ENCODE measurements at regions not wholly inside any gene's neighbourhood (a gene's known extent, or its start where the extent isn't known, plus 50 kb on each side); places are given as distances from the start of the nearest gene placed in this dataset.

DNA sequence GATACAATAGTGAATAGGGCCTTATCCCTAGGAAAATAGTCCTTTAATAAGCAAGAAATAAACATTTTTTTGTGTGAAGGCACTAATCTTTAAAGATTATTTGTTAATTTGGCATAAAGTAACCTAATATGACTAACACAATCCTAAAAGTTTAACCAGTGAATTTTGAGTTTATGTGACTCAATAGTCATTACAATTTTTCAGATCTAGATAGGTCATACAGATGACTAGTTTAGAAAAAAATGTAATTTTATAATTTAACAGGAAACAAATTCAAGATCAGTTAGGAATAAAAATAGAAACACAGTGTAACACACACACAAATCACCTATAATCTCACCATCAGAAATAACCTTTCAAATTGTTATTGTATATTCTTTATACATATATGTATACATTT lies 620.7 kb upstream of the ALCAM start:
- Mint-ChIP-seq H3K4me3 (ENCODE audit: unreplicated experiment) (no peak overlapping the region), H3K36me3 (ENCODE audit: low read depth) (no peaks in the 10 kb centered on the region), H3K27ac (ENCODE audit: unreplicated experiment) (no peak overlapping the region), H3K4me1 (ENCODE audit: low read depth) (peaks cover 4% of the 10 kb centered on the region), H3K9me3 (ENCODE audit: low read depth) (peaks cover 9% of the 10 kb centered on the region), H3K27me3 (ENCODE audit: low read depth) (no peaks in the 10 kb centered on the region)
- TF ChIP-seq, protein P1, sequence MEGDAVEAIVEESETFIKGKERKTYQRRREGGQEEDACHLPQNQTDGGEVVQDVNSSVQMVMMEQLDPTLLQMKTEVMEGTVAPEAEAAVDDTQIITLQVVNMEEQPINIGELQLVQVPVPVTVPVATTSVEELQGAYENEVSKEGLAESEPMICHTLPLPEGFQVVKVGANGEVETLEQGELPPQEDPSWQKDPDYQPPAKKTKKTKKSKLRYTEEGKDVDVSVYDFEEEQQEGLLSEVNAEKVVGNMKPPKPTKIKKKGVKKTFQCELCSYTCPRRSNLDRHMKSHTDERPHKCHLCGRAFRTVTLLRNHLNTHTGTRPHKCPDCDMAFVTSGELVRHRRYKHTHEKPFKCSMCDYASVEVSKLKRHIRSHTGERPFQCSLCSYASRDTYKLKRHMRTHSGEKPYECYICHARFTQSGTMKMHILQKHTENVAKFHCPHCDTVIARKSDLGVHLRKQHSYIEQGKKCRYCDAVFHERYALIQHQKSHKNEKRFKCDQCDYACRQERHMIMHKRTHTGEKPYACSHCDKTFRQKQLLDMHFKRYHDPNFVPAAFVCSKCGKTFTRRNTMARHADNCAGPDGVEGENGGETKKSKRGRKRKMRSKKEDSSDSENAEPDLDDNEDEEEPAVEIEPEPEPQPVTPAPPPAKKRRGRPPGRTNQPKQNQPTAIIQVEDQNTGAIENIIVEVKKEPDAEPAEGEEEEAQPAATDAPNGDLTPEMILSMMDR (IDR thresholded peaks at IDR 0.05) = no peak
- no peak for DNase-seq (ENCODE audit: low spot score)

DNA sequence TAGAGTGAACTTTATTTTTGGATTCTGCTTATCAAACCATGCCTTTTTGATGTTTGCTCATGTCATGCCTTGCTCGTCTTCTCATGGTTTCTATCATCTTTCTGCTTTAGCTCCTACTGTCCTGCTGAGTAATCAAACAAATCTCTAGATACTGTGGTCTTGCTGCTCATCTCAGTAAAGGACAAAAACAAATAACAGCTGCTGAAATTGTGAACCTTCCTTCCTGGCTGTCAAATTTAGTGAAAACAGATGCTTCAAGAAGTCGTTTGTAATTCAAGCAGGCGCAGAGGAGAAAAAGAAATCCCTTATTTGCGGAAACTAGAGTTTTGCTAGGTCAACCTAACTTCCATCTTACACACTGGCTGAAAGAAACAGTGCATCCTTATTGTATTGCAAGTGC lies 616.1 kb upstream of the ALCAM start:
- H3K27ac Mint-ChIP-seq (ENCODE audit: unreplicated experiment) = no peak overlapping the region
- no peaks in the 10 kb centered on the region for H3K27me3 Mint-ChIP-seq (ENCODE audit: low read depth)
- peaks cover 9% of the 10 kb centered on the region for H3K9me3 Mint-ChIP-seq (ENCODE audit: low read depth)
- peaks cover 13% of the 10 kb centered on the region for H3K4me1 Mint-ChIP-seq (ENCODE audit: low read depth)
- no peak overlapping the region for H3K4me3 Mint-ChIP-seq (ENCODE audit: unreplicated experiment)
- TF ChIP-seq, protein P1 (IDR thresholded peaks at IDR 0.05) = no peak
- no peaks in the 10 kb centered on the region for H3K36me3 Mint-ChIP-seq (ENCODE audit: low read depth)
- DNase-seq (ENCODE audit: low spot score) = no peak

DNA sequence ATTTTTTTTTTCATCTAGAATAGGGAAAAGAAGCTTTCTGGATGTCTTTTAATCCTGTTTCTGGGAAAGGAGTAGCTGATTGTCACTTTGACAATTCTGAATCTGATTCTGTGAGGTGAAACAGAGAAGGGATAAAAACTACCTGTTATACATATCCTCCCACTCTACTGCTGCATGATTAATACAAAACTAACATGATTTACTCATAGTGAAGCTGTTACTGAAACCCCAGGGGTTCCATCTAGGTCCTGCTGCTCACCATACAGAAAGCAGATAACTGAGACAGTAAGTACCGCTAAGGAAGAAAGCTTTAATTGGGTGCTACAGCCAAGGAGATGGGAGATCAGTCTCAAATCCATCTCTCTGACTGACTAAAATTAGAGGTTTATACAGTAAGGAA lies 610.9 kb upstream of the ALCAM start:
- Mint-ChIP-seq H3K27me3 (ENCODE audit: low read depth) (no peaks in the 10 kb centered on the region), H3K4me3 (ENCODE audit: unreplicated experiment) (no peak overlapping the region), H3K36me3 (ENCODE audit: low read depth) (peaks cover 5% of the 10 kb centered on the region), H3K9me3 (ENCODE audit: low read depth) (peaks cover 22% of the 10 kb centered on the region), H3K4me1 (ENCODE audit: low read depth) (peaks cover 15% of the 10 kb centered on the region), H3K27ac (ENCODE audit: unreplicated experiment) (peak overlapping the region; percentile 82)
- TF ChIP-seq, protein P1 (IDR thresholded peaks at IDR 0.05) = no peak
- DNase-seq (ENCODE audit: low spot score) = no peak

DNA sequence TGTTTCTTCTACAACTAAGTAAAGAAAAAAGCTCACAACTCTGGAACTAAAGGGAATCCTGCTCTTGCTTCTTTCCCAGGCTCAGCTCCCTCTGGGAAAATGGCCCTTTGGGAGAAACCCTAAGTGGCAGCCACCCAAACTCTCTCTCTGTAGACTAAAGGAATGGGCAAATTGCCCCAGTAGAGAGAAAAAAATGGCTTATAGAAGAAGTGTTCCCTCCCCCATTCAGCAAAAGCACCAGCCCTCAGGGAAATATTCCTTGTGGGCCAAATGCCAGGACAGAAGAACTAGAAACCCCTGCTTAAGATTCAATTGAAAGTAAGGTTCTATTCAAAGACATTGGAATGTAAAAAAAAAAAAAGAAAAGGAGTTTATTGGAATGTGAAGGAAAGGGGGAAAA lies 603.7 kb upstream of the ALCAM start:
- Mint-ChIP-seq H3K27me3 (ENCODE audit: low read depth) (no peaks in the 10 kb centered on the region), H3K9me3 (ENCODE audit: low read depth) (peaks cover 13% of the 10 kb centered on the region), H3K4me3 (ENCODE audit: unreplicated experiment) (peak overlapping the region; percentile 33), H3K27ac (ENCODE audit: unreplicated experiment) (peak overlapping the region; percentile 89), H3K36me3 (ENCODE audit: low read depth) (peaks cover 3% of the 10 kb centered on the region), H3K4me1 (ENCODE audit: low read depth) (peaks cover 38% of the 10 kb centered on the region)
- TF ChIP-seq, protein P1 (IDR thresholded peaks at IDR 0.05) = no peak
- DNase-seq (ENCODE audit: low spot score) = no peak

DNA sequence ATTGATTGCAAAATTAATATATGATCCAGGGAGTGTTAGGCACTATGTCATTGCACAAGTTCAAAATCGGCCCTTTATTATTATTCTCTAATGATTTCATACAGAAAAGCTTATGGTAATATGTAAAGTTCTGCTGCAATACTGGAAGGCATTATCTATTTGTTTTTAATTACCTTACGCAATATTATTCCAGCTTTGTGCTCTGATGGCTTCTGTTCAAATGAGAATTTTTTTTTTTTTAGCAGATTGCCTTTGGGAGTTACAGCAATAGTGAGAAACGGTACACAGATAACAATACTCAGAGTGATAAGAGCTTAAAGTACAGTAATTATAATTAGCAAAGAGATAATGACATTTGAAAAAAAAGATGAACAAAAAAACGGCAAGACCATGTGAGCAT lies 602.2 kb upstream of the ALCAM start:
- TF ChIP-seq, protein P1 (IDR thresholded peaks at IDR 0.05) = no peak
- Mint-ChIP-seq H3K4me3 (ENCODE audit: unreplicated experiment) (no peak overlapping the region), H3K27me3 (ENCODE audit: low read depth) (no peaks in the 10 kb centered on the region), H3K9me3 (ENCODE audit: low read depth) (peaks cover 9% of the 10 kb centered on the region), H3K4me1 (ENCODE audit: low read depth) (peaks cover 53% of the 10 kb centered on the region), H3K36me3 (ENCODE audit: low read depth) (peaks cover 3% of the 10 kb centered on the region), H3K27ac (ENCODE audit: unreplicated experiment) (peak overlapping the region; percentile 89)
- DNase-seq (ENCODE audit: low spot score) = no peak
